B cell (primary cell): ENCODE measurements at regions not wholly inside any gene's neighbourhood (a gene's known extent, or its start where the extent isn't known, plus 50 kb on each side); places are given as distances from the start of the nearest gene placed in this dataset.

Experiments
- ATAC-seq: fragments of 200-7000 bp; cut with Tn5 transposase; one replicate; pipeline ENCODE4 v1.10.0; 2021; ENCODE audit warnings: low read depth, mild to moderate bottlenecking, moderate number of reproducible peaks, moderate library complexity
- CTCF ChIA-PET: fragments of 350-600 bp; sonication (Branson Sonifier 250); formaldehyde crosslinking; loops from one replicate; lab custom pipeline; 2021; ENCODE audit warnings: antibody characterized with exemption, inconsistent platforms; lab: Charles Lee
- POLR2A ChIA-PET: fragments of 350-600 bp; sonication (Branson Sonifier 250); formaldehyde crosslinking; loops from one replicate; lab custom pipeline; 2021; ENCODE audit warnings: antibody characterized with exemption; lab: Charles Lee
- DNase-seq: peaks from one replicate; pipeline ENCODE4 v3.0.0; 2013
- H2AFZ ChIP-seq: 2 replicates; pipeline ENCODE4 v1.6.1; 2012; ENCODE audit warnings: mild to moderate bottlenecking, low read depth, low read length; ENCODE audit not compliant: insufficient read depth, poor library complexity, severe bottlenecking
- H3K27ac ChIP-seq, 2 donors: 1 replicate in 1 of 2; 2 replicates in 1 of 2; pipeline ENCODE4 v1.5.1; 2012 to 2013; ENCODE audit warnings: low read length in 2 of 2, mild to moderate bottlenecking in 2 of 2, moderate library complexity in 1 of 2
- H3K27me3 ChIP-seq, 4 experiments: fragments of 200-600 bp in 1 of 4; sonication (generic) in 1 of 4; replicated peaks in 1 of 4; 1 replicate in 2 of 4; 2 replicates in 2 of 4; pipeline versions ENCODE4 v1.6.1 to v1.7.0; 2013 to 2016; ENCODE audit warnings: low read length in 3 of 4, mild to moderate bottlenecking in 2 of 4, mixed read lengths in 1 of 4, moderate library complexity in 1 of 4; ENCODE audit not compliant: insufficient read depth in 4 of 4, control insufficient read depth in 3 of 4; ENCODE audit errors: control extremely low read depth in 1 of 4
- H3K36me3 ChIP-seq, 2 experiments: replicated peaks in 1 of 2; 1 replicate in 1 of 2; 2 replicates in 1 of 2; pipeline versions ENCODE4 v1.6.1 to v1.7.1; 2013; ENCODE audit warnings: low read length in 1 of 2; ENCODE audit not compliant: insufficient read depth in 2 of 2, control insufficient read depth in 1 of 2; ENCODE audit errors: control extremely low read depth in 1 of 2, extremely low read depth in 1 of 2
- H3K4me1 ChIP-seq, 2 donors: fragments of 200-600 bp in 1 of 2; sonication (generic) in 1 of 2; 1 replicate in 1 of 2; 2 replicates in 1 of 2; pipeline versions ENCODE4 v1.5.1 to v1.6.1; 2013 to 2017; ENCODE audit warnings: low read length in 2 of 2; ENCODE audit not compliant: control insufficient read depth in 2 of 2, insufficient read depth in 2 of 2
- H3K4me2 ChIP-seq: replicated peaks from 2 replicates; pipeline ENCODE3; 2012; ENCODE audit warnings: mild to moderate bottlenecking, low read depth, low read length; ENCODE audit not compliant: poor library complexity, severe bottlenecking
- H3K4me3 ChIP-seq, 5 experiments: fragments of 200-600 bp in 1 of 5; sonication (generic) in 1 of 5; 1 replicate in 3 of 5; 2 replicates in 2 of 5; pipeline versions ENCODE4 v1.5.1 to v1.7.0; 2011 to 2016; ENCODE audit warnings: low read length in 4 of 5, mild to moderate bottlenecking in 4 of 5, low read depth in 2 of 5, control low read depth in 1 of 5, moderate library complexity in 1 of 5; ENCODE audit not compliant: insufficient read depth in 1 of 5; ENCODE audit errors: control extremely low read depth in 1 of 5, extremely low read depth in 1 of 5
- H3K79me2 ChIP-seq: fragments of 200-600 bp; sonication (generic); one replicate; pipeline ENCODE4 v1.6.0; 2016; ENCODE audit warnings: low read length; ENCODE audit not compliant: control insufficient read depth, insufficient read depth
- H3K9ac ChIP-seq: fragments of 200-600 bp; sonication (generic); 2 replicates; pipeline ENCODE4 v1.6.1; 2017; ENCODE audit warnings: mild to moderate bottlenecking, low read length, moderate library complexity
- H3K9me3 ChIP-seq, 3 donors: one replicate each; pipeline versions ENCODE4 v1.6.1 to v1.7.1; 2013; ENCODE audit warnings: low read length in 2 of 3; ENCODE audit not compliant: control insufficient read depth in 2 of 3, insufficient read depth in 1 of 3; ENCODE audit errors: control extremely low read depth in 1 of 3
- H4K20me1 ChIP-seq: 2 replicates; pipeline ENCODE4 v1.6.0; 2012; ENCODE audit warnings: mild to moderate bottlenecking, low read length; ENCODE audit not compliant: insufficient read depth, control insufficient read depth, poor library complexity, severe bottlenecking
- H3K27ac Mint-ChIP-seq: one replicate; pipeline ENCODE4 v1.8.0; 2021; ENCODE audit warnings: mixed read lengths
- H3K27me3 Mint-ChIP-seq: one replicate; pipeline ENCODE4 v1.8.0; 2021; ENCODE audit warnings: mixed read lengths
- H3K4me1 Mint-ChIP-seq: one replicate; pipeline ENCODE4 v1.8.0; 2021; ENCODE audit warnings: mixed read lengths
- H3K4me3 Mint-ChIP-seq: one replicate; pipeline ENCODE4 v1.8.0; 2021; ENCODE audit warnings: mixed read lengths
- H3K9me3 Mint-ChIP-seq: one replicate; pipeline ENCODE4 v1.8.0; 2022; ENCODE audit warnings: mixed read lengths; ENCODE audit not compliant: insufficient read depth
- EZH2 ChIP-seq: IDR thresholded peaks from 2 replicates; pipeline ENCODE4 v1.6.1; 2012; ENCODE audit warnings: borderline replicate concordance, low read depth, mild to moderate bottlenecking, moderate library complexity, low read length; ENCODE audit not compliant: insufficient read depth, poor library complexity, severe bottlenecking
- WGBS: methylation state at CpG from one replicate; pipeline ENCODE4 v1.1.5; 2013; ENCODE audit warnings: missing lambda C conversion rate; ENCODE audit not compliant: insufficient coverage; 5-methylcytosine and 5-hydroxymethylcytosine counted together
- intact Hi-C: fragments of 100-400 bp; cut with micrococcal nuclease; formaldehyde crosslinking; loops from one replicate; pipeline ENCODE4 v1.10.0; 2022
- TF ChIP-seq, protein P1 (sequence below): fragments of 200-600 bp; IDR thresholded peaks from one replicate; pipeline ENCODE4 v1.8.0; 2022; ENCODE audit warnings: antibody characterized with exemption, mild to moderate bottlenecking

- no peak for DNase-seq
- Histone ChIP-seq H3K36me3 (no peaks in the 10 kb centered on the region), H3K79me2 (no peaks in the 10 kb centered on the region), H3K4me3 (no peak overlapping the region), H3K4me1 (no peaks in the 10 kb centered on the region), H2AFZ (no peak overlapping the region), H4K20me1 (no peaks in the 10 kb centered on the region), H3K4me2 (no peak overlapping the region), H3K9ac (no peak overlapping the region), H3K27me3 (no peaks in the 10 kb centered on the region), H3K9me3 (peaks cover 0 to 15% (median 4%) of the 10 kb centered on the region in 3 donors), H3K27ac (no peak overlapping the region)
- Mint-ChIP-seq H3K27me3 (no peaks in the 10 kb centered on the region), H3K4me3 (no peak overlapping the region), H3K27ac (no peak overlapping the region), H3K9me3 (peaks cover 5% of the 10 kb centered on the region), H3K4me1 (no peaks in the 10 kb centered on the region)
- ATAC-seq = no peak
- WGBS = no CpG with 5 or more reads among the region's 1 CpG
- intact Hi-C loops = no loop called here
- TF ChIP-seq, protein P1, sequence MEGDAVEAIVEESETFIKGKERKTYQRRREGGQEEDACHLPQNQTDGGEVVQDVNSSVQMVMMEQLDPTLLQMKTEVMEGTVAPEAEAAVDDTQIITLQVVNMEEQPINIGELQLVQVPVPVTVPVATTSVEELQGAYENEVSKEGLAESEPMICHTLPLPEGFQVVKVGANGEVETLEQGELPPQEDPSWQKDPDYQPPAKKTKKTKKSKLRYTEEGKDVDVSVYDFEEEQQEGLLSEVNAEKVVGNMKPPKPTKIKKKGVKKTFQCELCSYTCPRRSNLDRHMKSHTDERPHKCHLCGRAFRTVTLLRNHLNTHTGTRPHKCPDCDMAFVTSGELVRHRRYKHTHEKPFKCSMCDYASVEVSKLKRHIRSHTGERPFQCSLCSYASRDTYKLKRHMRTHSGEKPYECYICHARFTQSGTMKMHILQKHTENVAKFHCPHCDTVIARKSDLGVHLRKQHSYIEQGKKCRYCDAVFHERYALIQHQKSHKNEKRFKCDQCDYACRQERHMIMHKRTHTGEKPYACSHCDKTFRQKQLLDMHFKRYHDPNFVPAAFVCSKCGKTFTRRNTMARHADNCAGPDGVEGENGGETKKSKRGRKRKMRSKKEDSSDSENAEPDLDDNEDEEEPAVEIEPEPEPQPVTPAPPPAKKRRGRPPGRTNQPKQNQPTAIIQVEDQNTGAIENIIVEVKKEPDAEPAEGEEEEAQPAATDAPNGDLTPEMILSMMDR = no peak
- no peak for TF ChIP-seq EZH2
- POLR2A ChIA-PET = no interaction called here
- CTCF ChIA-PET = no interaction called here
These were observed 175.1 kb upstream of the GRID2 start for GRCh38 chr4:92128676-92129075.

GRCh38 chr4:92129408-92129994, 174.3 kb upstream of the GRID2 start:
- Histone ChIP-seq H2AFZ (no peak overlapping the region), H3K27ac (no peak overlapping the region), H3K4me1 (no peaks in the 10 kb centered on the region), H4K20me1 (no peaks in the 10 kb centered on the region), H3K4me3 (no peak overlapping the region), H3K9me3 (peaks cover 0 to 15% (median 4%) of the 10 kb centered on the region in 3 donors), H3K27me3 (no peaks in the 10 kb centered on the region), H3K79me2 (no peaks in the 10 kb centered on the region), H3K9ac (no peak overlapping the region), H3K4me2 (no peak overlapping the region), H3K36me3 (no peaks in the 10 kb centered on the region)
- Mint-ChIP-seq H3K27ac (no peak overlapping the region), H3K4me1 (no peaks in the 10 kb centered on the region), H3K27me3 (no peaks in the 10 kb centered on the region), H3K4me3 (no peak overlapping the region), H3K9me3 (peaks cover 10% of the 10 kb centered on the region)
- ATAC-seq = no peak
- POLR2A ChIA-PET = no interaction called here
- no peak for DNase-seq
- WGBS = 81% methylated on average over 5 of the region's 5 CpGs
- intact Hi-C loops = no loop called here
- TF ChIP-seq EZH2 = no peak
- TF ChIP-seq, protein P1 = no peak
- CTCF ChIA-PET = no interaction called here
